NT2/D1 (cell line): ENCODE measurements at regions not wholly inside any gene's neighbourhood (a gene's known extent, or its start where the extent isn't known, plus 50 kb on each side); places are given as distances from the start of the nearest gene placed in this dataset.

Source experiments
- SUZ12 ChIP-seq: IDR thresholded peaks from 2 replicates; pipeline ENCODE4 v1.6.1; 2011; ENCODE audit not compliant: insufficient read length, insufficient read depth; ENCODE audit errors: extremely low read depth
- YY1 ChIP-seq: IDR thresholded peaks from 2 replicates; pipeline ENCODE4 v1.6.1; 2011; ENCODE audit not compliant: insufficient read length, insufficient read depth

GRCh38 chr14:66413901-66414300 is 72.3 kb upstream of the CCDC196 start:
- TF ChIP-seq SUZ12 (no peak), YY1 (no peak)
